GM12878 (cell line): ENCODE measurements at regions not wholly inside any gene's neighbourhood (a gene's known extent, or its start where the extent isn't known, plus 50 kb on each side); places are given as distances from the start of the nearest gene placed in this dataset.

Experiments
- ATF7 ChIP-seq: fragments of 450-650 bp; IDR thresholded peaks from 2 replicates; pipeline ENCODE4 v1.6.1; 2016; ENCODE audit warnings: low read depth, mild to moderate bottlenecking
- MYC ChIP-seq: IDR thresholded peaks from 2 replicates; pipeline ENCODE4 v1.6.1; 2011; ENCODE audit warnings: mild to moderate bottlenecking, low read length, moderate library complexity, inconsistent platforms; ENCODE audit not compliant: insufficient read depth, insufficient replicate concordance, insufficient read length, severe bottlenecking
- POLR2AphosphoS5 ChIP-seq: IDR thresholded peaks from 2 replicates; pipeline ENCODE4 v1.6.1; 2011; ENCODE audit warnings: mild to moderate bottlenecking, low read length, inconsistent platforms
- SIX5 ChIP-seq: IDR thresholded peaks from 2 replicates; pipeline ENCODE4 v1.6.1; 2011; ENCODE audit warnings: mild to moderate bottlenecking, low read depth, low read length, moderate library complexity; ENCODE audit not compliant: severe bottlenecking
- SREBF1 ChIP-seq: IDR thresholded peaks from 2 replicates; pipeline ENCODE4 v1.6.1; 2012; ENCODE audit warnings: mild to moderate bottlenecking, low read length
- ZZZ3 ChIP-seq: IDR thresholded peaks from 2 replicates; pipeline ENCODE4 v1.6.1; 2011; ENCODE audit warnings: low read depth; ENCODE audit not compliant: control insufficient read depth, insufficient read length
- TF ChIP-seq, protein P1 (sequence below), 3 experiments: IDR thresholded peaks in 2 of 3; conservative IDR thresholded peaks in 1 of 3; 2 replicates each; pipeline ENCODE4 v1.5.1; 2011; ENCODE audit warnings: low read depth in 3 of 3, low read length in 3 of 3, mild to moderate bottlenecking in 3 of 3, control low read depth in 2 of 3, moderate library complexity in 2 of 3, inconsistent platforms in 1 of 3, mixed read lengths in 1 of 3; ENCODE audit not compliant: control insufficient read depth in 2 of 3, insufficient read depth in 1 of 3; ENCODE audit errors: extremely low read depth in 1 of 3
- TF ChIP-seq, protein P2 (sequence below): IDR thresholded peaks from 2 replicates; pipeline ENCODE4 v1.6.1; 2011; ENCODE audit warnings: low read depth, low read length, improper control_type of control experiment, borderline replicate concordance
- TF ChIP-seq, protein P3 (sequence below): IDR thresholded peaks from 2 replicates; pipeline ENCODE4 v1.6.1; 2012; ENCODE audit warnings: low read depth, low read length, improper control_type of control experiment

- TF ChIP-seq ZZZ3 (no peak), POLR2AphosphoS5 (no peak), ATF7 (no peak), SREBF1 (no peak), MYC (no peak), SIX5 (no peak)
- TF ChIP-seq, protein P1, sequence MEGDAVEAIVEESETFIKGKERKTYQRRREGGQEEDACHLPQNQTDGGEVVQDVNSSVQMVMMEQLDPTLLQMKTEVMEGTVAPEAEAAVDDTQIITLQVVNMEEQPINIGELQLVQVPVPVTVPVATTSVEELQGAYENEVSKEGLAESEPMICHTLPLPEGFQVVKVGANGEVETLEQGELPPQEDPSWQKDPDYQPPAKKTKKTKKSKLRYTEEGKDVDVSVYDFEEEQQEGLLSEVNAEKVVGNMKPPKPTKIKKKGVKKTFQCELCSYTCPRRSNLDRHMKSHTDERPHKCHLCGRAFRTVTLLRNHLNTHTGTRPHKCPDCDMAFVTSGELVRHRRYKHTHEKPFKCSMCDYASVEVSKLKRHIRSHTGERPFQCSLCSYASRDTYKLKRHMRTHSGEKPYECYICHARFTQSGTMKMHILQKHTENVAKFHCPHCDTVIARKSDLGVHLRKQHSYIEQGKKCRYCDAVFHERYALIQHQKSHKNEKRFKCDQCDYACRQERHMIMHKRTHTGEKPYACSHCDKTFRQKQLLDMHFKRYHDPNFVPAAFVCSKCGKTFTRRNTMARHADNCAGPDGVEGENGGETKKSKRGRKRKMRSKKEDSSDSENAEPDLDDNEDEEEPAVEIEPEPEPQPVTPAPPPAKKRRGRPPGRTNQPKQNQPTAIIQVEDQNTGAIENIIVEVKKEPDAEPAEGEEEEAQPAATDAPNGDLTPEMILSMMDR (IDR thresholded peaks at IDR 0.05 in 2 of 3, conservative IDR thresholded peaks at IDR 0.05 in 1 of 3; ENCODE audit: control insufficient read depth in 2 of 3, extremely low read depth in 1 of 3, insufficient read depth in 1 of 3, low read depth in 3 of 3, low read length in 3 of 3) = no peak
- TF ChIP-seq, protein P2, sequence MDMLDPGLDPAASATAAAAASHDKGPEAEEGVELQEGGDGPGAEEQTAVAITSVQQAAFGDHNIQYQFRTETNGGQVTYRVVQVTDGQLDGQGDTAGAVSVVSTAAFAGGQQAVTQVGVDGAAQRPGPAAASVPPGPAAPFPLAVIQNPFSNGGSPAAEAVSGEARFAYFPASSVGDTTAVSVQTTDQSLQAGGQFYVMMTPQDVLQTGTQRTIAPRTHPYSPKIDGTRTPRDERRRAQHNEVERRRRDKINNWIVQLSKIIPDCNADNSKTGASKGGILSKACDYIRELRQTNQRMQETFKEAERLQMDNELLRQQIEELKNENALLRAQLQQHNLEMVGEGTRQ = no peak
- TF ChIP-seq, protein P3, sequence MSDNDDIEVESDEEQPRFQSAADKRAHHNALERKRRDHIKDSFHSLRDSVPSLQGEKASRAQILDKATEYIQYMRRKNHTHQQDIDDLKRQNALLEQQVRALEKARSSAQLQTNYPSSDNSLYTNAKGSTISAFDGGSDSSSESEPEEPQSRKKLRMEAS = no peak
Measured at GRCh38 chr7:153935095-153935494, 117.1 kb upstream of the DPP6 start.
